ENCODE measurements at regions not wholly inside any gene's neighbourhood (a gene's known extent, or its start where the extent isn't known, plus 50 kb on each side); places are given as distances from the start of the nearest gene placed in this dataset.

DNA sequence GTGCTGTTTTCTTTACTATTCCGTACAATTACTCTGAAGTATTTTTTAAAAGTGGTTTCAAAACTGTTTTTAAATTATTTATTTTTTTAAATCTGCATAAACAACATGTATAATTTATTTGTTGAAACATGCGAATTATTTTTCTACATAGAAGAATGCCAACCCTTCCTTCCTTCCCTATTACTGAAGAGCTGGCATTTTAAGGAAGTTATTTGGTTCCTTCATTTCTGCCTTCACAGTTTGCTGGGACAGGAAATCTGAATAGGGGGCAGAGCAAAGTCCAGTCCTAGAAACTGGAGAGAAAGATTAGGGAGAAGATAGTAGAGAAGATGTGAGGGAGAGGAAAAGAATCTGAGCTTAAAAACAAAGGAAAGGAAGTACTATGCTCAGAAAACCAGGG, 146.7 kb upstream of the ACVR2A start:
- TF ChIP-seq, protein P1, sequence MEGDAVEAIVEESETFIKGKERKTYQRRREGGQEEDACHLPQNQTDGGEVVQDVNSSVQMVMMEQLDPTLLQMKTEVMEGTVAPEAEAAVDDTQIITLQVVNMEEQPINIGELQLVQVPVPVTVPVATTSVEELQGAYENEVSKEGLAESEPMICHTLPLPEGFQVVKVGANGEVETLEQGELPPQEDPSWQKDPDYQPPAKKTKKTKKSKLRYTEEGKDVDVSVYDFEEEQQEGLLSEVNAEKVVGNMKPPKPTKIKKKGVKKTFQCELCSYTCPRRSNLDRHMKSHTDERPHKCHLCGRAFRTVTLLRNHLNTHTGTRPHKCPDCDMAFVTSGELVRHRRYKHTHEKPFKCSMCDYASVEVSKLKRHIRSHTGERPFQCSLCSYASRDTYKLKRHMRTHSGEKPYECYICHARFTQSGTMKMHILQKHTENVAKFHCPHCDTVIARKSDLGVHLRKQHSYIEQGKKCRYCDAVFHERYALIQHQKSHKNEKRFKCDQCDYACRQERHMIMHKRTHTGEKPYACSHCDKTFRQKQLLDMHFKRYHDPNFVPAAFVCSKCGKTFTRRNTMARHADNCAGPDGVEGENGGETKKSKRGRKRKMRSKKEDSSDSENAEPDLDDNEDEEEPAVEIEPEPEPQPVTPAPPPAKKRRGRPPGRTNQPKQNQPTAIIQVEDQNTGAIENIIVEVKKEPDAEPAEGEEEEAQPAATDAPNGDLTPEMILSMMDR (IDR thresholded peaks at IDR 0.05) = no peak
- TF ChIP-seq EZH2 (IDR thresholded peaks at IDR 0.05; ENCODE audit: borderline replicate concordance, insufficient read depth, low read depth, low read length, poor library complexity, severe bottlenecking) = no peak
